ENCODE measurements at regions not wholly inside any gene's neighbourhood (a gene's known extent, or its start where the extent isn't known, plus 50 kb on each side); places are given as distances from the start of the nearest gene placed in this dataset.

DNA sequence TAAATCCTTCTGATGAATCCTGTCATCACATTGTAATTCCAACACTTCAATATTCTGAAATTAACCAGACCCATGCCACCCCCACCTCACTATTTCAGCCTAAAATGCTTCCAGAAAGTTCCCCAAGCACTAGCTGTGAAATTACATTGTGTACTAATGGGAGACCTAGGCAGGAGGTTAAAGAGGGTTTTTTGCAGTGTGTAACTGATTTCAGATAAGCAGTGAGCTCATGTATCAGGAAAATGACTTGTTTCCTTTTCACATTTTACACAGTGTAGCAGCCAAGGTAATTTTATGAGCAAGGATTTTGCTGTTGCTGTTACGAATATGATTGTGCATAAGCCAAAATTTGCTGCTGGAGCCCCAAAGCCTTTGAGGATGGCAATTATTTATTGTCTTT lies 129.0 kb downstream of the INHBA start:
- 87% methylated on average over 1 of the region's 1 CpG for WGBS
- Histone ChIP-seq H3K9ac (ENCODE audit: low read depth in 1 of 2, low read length in 2 of 2) (no peak overlapping the region), H3K4me1 (ENCODE audit: control insufficient read depth in 4 of 4, insufficient read depth in 4 of 4, low read length in 3 of 4) (no peaks in the 10 kb centered on the region), H3K27me3 (ENCODE audit: control insufficient read depth in 4 of 4, insufficient read depth in 4 of 4, low read length in 3 of 4) (no peaks in the 10 kb centered on the region), H3K9me3 (ENCODE audit: control insufficient read depth in 4 of 4, low read length in 3 of 4) (no peaks in the 10 kb centered on the region), H3K4me3 (ENCODE audit: low read depth in 1 of 3, low read length in 3 of 3) (no peak overlapping the region), H3K27ac (ENCODE audit: low read depth in 1 of 2, low read length in 2 of 2) (no peak overlapping the region), H3K36me3 (ENCODE audit: control insufficient read depth in 4 of 4, insufficient read depth in 3 of 4, low read depth in 1 of 4, low read length in 3 of 4) (no peaks in the 10 kb centered on the region)
- TF ChIP-seq YY1 (IDR thresholded peaks at IDR 0.05) (no peak), RXRA (IDR thresholded peaks at IDR 0.05) (no peak), FOXA2 (IDR thresholded peaks at IDR 0.05) (no peak), NR2F2 (IDR thresholded peaks at IDR 0.05) (no peak), GABPA (IDR thresholded peaks at IDR 0.05 in 1 of 2, conservative IDR thresholded peaks at IDR 0.05 in 1 of 2) (no peak)
- TF ChIP-seq, protein P1, sequence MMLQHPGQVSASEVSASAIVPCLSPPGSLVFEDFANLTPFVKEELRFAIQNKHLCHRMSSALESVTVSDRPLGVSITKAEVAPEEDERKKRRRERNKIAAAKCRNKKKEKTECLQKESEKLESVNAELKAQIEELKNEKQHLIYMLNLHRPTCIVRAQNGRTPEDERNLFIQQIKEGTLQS (IDR thresholded peaks at IDR 0.05), result no peak
- TF ChIP-seq, protein P2, sequence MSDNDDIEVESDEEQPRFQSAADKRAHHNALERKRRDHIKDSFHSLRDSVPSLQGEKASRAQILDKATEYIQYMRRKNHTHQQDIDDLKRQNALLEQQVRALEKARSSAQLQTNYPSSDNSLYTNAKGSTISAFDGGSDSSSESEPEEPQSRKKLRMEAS (IDR thresholded peaks at IDR 0.05), result no peak
- no peak for DNase-seq (ENCODE audit: low spot score)

DNA sequence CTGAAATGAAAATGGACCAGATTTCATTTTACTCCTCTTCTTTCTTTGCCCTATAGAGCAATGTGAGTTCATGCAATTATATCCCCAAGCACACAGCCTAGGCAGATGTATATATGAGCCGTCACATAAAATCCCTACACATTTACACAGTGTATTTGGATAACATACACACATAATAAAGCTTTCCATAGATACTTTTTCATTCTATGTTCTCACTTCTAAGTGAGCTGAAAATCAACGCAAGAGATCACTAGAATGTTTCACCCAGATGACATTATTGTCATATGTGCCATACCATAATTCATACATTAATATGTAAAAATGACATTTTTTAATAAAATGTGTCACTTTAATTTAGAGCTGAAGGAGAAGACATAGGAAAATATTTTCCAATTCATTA lies 129.4 kb downstream of the INHBA start:
- H3K4me1 ChIP-seq (ENCODE audit: control insufficient read depth in 4 of 4, insufficient read depth in 4 of 4, low read length in 3 of 4), result no peaks in the 10 kb centered on the region
- no peak overlapping the region for H3K9ac ChIP-seq (ENCODE audit: low read depth in 1 of 2, low read length in 2 of 2)
- no peaks in the 10 kb centered on the region for H3K27me3 ChIP-seq (ENCODE audit: control insufficient read depth in 4 of 4, insufficient read depth in 4 of 4, low read length in 3 of 4)
- H3K9me3 ChIP-seq (ENCODE audit: control insufficient read depth in 4 of 4, low read length in 3 of 4), result no peaks in the 10 kb centered on the region
- 94% methylated on average over 2 of the region's 2 CpGs for WGBS
- H3K27ac ChIP-seq (ENCODE audit: low read depth in 1 of 2, low read length in 2 of 2), result no peak overlapping the region
- DNase-seq (ENCODE audit: low spot score), result no peak
- no peaks in the 10 kb centered on the region for H3K36me3 ChIP-seq (ENCODE audit: control insufficient read depth in 4 of 4, insufficient read depth in 3 of 4, low read depth in 1 of 4, low read length in 3 of 4)
- TF ChIP-seq JUND (IDR thresholded peaks at IDR 0.05) (no peak), RAD21 (IDR thresholded peaks at IDR 0.05) (no peak)
- TF ChIP-seq, protein P3, sequence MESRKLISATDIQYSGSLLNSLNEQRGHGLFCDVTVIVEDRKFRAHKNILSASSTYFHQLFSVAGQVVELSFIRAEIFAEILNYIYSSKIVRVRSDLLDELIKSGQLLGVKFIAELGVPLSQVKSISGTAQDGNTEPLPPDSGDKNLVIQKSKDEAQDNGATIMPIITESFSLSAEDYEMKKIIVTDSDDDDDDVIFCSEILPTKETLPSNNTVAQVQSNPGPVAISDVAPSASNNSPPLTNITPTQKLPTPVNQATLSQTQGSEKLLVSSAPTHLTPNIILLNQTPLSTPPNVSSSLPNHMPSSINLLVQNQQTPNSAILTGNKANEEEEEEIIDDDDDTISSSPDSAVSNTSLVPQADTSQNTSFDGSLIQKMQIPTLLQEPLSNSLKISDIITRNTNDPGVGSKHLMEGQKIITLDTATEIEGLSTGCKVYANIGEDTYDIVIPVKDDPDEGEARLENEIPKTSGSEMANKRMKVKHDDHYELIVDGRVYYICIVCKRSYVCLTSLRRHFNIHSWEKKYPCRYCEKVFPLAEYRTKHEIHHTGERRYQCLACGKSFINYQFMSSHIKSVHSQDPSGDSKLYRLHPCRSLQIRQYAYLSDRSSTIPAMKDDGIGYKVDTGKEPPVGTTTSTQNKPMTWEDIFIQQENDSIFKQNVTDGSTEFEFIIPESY (IDR thresholded peaks at IDR 0.05), result no peak
- TF ChIP-seq, protein P4, sequence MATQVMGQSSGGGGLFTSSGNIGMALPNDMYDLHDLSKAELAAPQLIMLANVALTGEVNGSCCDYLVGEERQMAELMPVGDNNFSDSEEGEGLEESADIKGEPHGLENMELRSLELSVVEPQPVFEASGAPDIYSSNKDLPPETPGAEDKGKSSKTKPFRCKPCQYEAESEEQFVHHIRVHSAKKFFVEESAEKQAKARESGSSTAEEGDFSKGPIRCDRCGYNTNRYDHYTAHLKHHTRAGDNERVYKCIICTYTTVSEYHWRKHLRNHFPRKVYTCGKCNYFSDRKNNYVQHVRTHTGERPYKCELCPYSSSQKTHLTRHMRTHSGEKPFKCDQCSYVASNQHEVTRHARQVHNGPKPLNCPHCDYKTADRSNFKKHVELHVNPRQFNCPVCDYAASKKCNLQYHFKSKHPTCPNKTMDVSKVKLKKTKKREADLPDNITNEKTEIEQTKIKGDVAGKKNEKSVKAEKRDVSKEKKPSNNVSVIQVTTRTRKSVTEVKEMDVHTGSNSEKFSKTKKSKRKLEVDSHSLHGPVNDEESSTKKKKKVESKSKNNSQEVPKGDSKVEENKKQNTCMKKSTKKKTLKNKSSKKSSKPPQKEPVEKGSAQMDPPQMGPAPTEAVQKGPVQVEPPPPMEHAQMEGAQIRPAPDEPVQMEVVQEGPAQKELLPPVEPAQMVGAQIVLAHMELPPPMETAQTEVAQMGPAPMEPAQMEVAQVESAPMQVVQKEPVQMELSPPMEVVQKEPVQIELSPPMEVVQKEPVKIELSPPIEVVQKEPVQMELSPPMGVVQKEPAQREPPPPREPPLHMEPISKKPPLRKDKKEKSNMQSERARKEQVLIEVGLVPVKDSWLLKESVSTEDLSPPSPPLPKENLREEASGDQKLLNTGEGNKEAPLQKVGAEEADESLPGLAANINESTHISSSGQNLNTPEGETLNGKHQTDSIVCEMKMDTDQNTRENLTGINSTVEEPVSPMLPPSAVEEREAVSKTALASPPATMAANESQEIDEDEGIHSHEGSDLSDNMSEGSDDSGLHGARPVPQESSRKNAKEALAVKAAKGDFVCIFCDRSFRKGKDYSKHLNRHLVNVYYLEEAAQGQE (IDR thresholded peaks at IDR 0.05), result no peak
- no peak overlapping the region for H3K4me3 ChIP-seq (ENCODE audit: low read depth in 1 of 3, low read length in 3 of 3)

DNA sequence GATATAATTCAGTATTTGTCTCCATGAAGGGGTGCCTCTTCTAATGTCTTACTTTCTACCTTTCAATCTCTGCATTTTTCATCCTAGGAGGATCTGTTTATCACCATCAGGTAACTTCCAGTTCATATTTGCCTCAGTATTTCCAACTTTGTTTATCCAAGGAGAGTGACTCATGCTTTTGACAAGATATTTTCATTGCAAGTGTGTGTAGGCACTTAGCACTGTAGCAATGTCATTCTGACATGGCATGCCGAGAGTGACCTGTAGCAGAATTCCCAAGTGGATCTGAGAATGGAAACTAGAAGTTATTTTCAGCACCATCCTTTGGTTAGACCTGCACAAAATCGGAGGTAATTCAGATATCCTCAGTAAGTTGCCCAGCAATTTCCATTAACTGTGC lies 129.9 kb downstream of the INHBA start:
- no peak overlapping the region for H3K27ac ChIP-seq (ENCODE audit: low read depth in 1 of 2, low read length in 2 of 2)
- H3K9me3 ChIP-seq (ENCODE audit: control insufficient read depth in 4 of 4, low read length in 3 of 4), result no peaks in the 10 kb centered on the region
- no peak for TF ChIP-seq SP1 (IDR thresholded peaks at IDR 0.05)
- no peak for TF ChIP-seq TAF1 (conservative IDR thresholded peaks at IDR 0.05)
- TF ChIP-seq RAD21 (IDR thresholded peaks at IDR 0.05), result no peak
- TF ChIP-seq, protein P3 (IDR thresholded peaks at IDR 0.05), result no peak
- TF ChIP-seq, protein P2 (IDR thresholded peaks at IDR 0.05), result no peak
- no peak for TF ChIP-seq NR2F2 (IDR thresholded peaks at IDR 0.05)
- TF ChIP-seq FOXA1 (IDR thresholded peaks at IDR 0.05), result no peak
- TF ChIP-seq, protein P1 (IDR thresholded peaks at IDR 0.05), result no peak
- TF ChIP-seq JUND (IDR thresholded peaks at IDR 0.05), result no peak
- no peak overlapping the region for H3K4me3 ChIP-seq (ENCODE audit: low read depth in 1 of 3, low read length in 3 of 3)
- DNase-seq (ENCODE audit: low spot score), result no peak
- 91% methylated on average over 2 of the region's 2 CpGs for WGBS
- no peaks in the 10 kb centered on the region for H3K36me3 ChIP-seq (ENCODE audit: control insufficient read depth in 4 of 4, insufficient read depth in 3 of 4, low read depth in 1 of 4, low read length in 3 of 4)
- no peaks in the 10 kb centered on the region for H3K27me3 ChIP-seq (ENCODE audit: control insufficient read depth in 4 of 4, insufficient read depth in 4 of 4, low read length in 3 of 4)
- H3K9ac ChIP-seq (ENCODE audit: low read depth in 1 of 2, low read length in 2 of 2), result no peak overlapping the region
- H3K4me1 ChIP-seq (ENCODE audit: control insufficient read depth in 4 of 4, insufficient read depth in 4 of 4, low read length in 3 of 4), result no peaks in the 10 kb centered on the region

Measured in liver (tissue), 7 donors.